HEK293 (cell line): ENCODE measurements at regions not wholly inside any gene's neighbourhood (a gene's known extent, or its start where the extent isn't known, plus 50 kb on each side); places are given as distances from the start of the nearest gene placed in this dataset.

Source experiments
- BCL11A ChIP-seq: fragments of 450-650 bp; formaldehyde crosslinking; IDR thresholded peaks from 2 replicates; pipeline ENCODE4 v1.5.1; 2016; ENCODE audit warnings: low read depth, missing biosample characterization, missing genetic modification characterization
- EGR2 ChIP-seq: fragments of 450-650 bp; formaldehyde crosslinking; IDR thresholded peaks from 2 replicates; pipeline ENCODE4 v1.5.1; 2016; ENCODE audit warnings: low read depth, missing biosample characterization, missing genetic modification characterization
- HOXA7 ChIP-seq: sonication (generic); formaldehyde crosslinking; IDR thresholded peaks from 2 replicates; pipeline ENCODE4 v1.8.1; 2022; ENCODE audit warnings: missing genetic modification reagents, borderline replicate concordance
- HOXC10 ChIP-seq: sonication (generic); formaldehyde crosslinking; IDR thresholded peaks from 2 replicates; pipeline ENCODE4 v1.8.1; 2023; ENCODE audit warnings: mild to moderate bottlenecking, missing genetic modification reagents
- KLF8 ChIP-seq: fragments of 450-650 bp; formaldehyde crosslinking; IDR thresholded peaks from 2 replicates; pipeline ENCODE4 v1.5.1; 2016; ENCODE audit warnings: missing biosample characterization, missing genetic modification characterization
- SCRT1 ChIP-seq: fragments of 450-650 bp; formaldehyde crosslinking; IDR thresholded peaks from 2 replicates; pipeline ENCODE4 v1.5.1; 2016; ENCODE audit warnings: missing biosample characterization, missing genetic modification characterization, borderline replicate concordance
- SP2 ChIP-seq: fragments of 450-650 bp; formaldehyde crosslinking; IDR thresholded peaks from 2 replicates; pipeline ENCODE4 v1.5.1; 2016; ENCODE audit warnings: missing biosample characterization, missing genetic modification characterization
- TCF7L2 ChIP-seq: IDR thresholded peaks from 2 replicates; pipeline ENCODE4 v1.6.1; 2011; ENCODE audit warnings: low read depth, mild to moderate bottlenecking, inconsistent platforms, low read length, moderate library complexity, borderline replicate concordance
- TRIM28 ChIP-seq: IDR thresholded peaks from 2 replicates; pipeline ENCODE4 v1.6.1; 2011; ENCODE audit warnings: low read length, control low read depth, borderline replicate concordance
- YY1 ChIP-seq: fragments of 450-650 bp; formaldehyde crosslinking; IDR thresholded peaks from 2 replicates; pipeline ENCODE4 v1.5.1; 2018; ENCODE audit warnings: missing biosample characterization, missing genetic modification characterization
- ZBTB17 ChIP-seq: fragments of 450-650 bp; formaldehyde crosslinking; IDR thresholded peaks from 2 replicates; pipeline ENCODE4 v1.5.1; 2016; ENCODE audit warnings: missing biosample characterization, missing genetic modification characterization
- ZBTB48 ChIP-seq: fragments of 450-650 bp; formaldehyde crosslinking; IDR thresholded peaks from 2 replicates; pipeline ENCODE4 v1.5.1; 2016; ENCODE audit warnings: missing biosample characterization, missing genetic modification characterization
- ZFP69B ChIP-seq: fragments of 450-650 bp; formaldehyde crosslinking; IDR thresholded peaks from 2 replicates; pipeline ENCODE4 v1.5.1; 2016; ENCODE audit warnings: missing biosample characterization, missing genetic modification characterization
- ZNF10 ChIP-seq: fragments of 450-650 bp; formaldehyde crosslinking; IDR thresholded peaks from 2 replicates; pipeline ENCODE4 v1.5.1; 2017; ENCODE audit warnings: missing biosample characterization, missing genetic modification characterization
- ZNF114 ChIP-seq: fragments of 450-650 bp; formaldehyde crosslinking; IDR thresholded peaks from 2 replicates; pipeline ENCODE4 v1.5.0; 2017; ENCODE audit warnings: missing biosample characterization, missing genetic modification characterization
- ZNF133 ChIP-seq: fragments of 450-650 bp; formaldehyde crosslinking; IDR thresholded peaks from 2 replicates; pipeline ENCODE4 v1.5.1; 2016; ENCODE audit warnings: missing biosample characterization, missing genetic modification characterization
- ZNF274 ChIP-seq, 2 experiments: fragments of 200-500 bp in 1 of 2; fragments of 450-650 bp in 1 of 2; sonication (Bioruptor generic) in 1 of 2; formaldehyde crosslinking in 1 of 2; IDR thresholded peaks; 2 replicates each; pipeline versions ENCODE4 v1.5.1 to v1.6.1; 2014 to 2016; ENCODE audit warnings: borderline replicate concordance in 1 of 2, inconsistent platforms in 1 of 2, low read length in 1 of 2, missing biosample characterization in 1 of 2, missing genetic modification characterization in 1 of 2
- ZNF324 ChIP-seq: fragments of 450-650 bp; formaldehyde crosslinking; IDR thresholded peaks from 2 replicates; pipeline ENCODE4 v1.5.1; 2016; ENCODE audit warnings: missing biosample characterization, missing genetic modification characterization
- ZNF549 ChIP-seq: fragments of 450-650 bp; IDR thresholded peaks from 2 replicates; pipeline ENCODE4 v1.5.1; 2018; ENCODE audit warnings: missing biosample characterization, missing genetic modification characterization, mild to moderate bottlenecking, inconsistent platforms, moderate library complexity
- ZNF621 ChIP-seq: fragments of 450-650 bp; formaldehyde crosslinking; IDR thresholded peaks from 2 replicates; pipeline ENCODE4 v1.5.1; 2017; ENCODE audit warnings: missing biosample characterization, missing genetic modification characterization
- ZNF664 ChIP-seq: fragments of 450-650 bp; formaldehyde crosslinking; IDR thresholded peaks from 2 replicates; pipeline ENCODE4 v1.5.1; 2016; ENCODE audit warnings: missing biosample characterization, missing genetic modification characterization
- ZNF76 ChIP-seq: fragments of 450-650 bp; formaldehyde crosslinking; IDR thresholded peaks from 2 replicates; pipeline ENCODE4; 2016; ENCODE audit warnings: low read depth, missing biosample characterization, missing genetic modification characterization, borderline replicate concordance
- TF ChIP-seq, protein P1 (sequence below): fragments of 450-650 bp; formaldehyde crosslinking; optimal IDR thresholded peaks from 2 replicates; pipeline ENCODE3; 2016; ENCODE audit warnings: missing biosample characterization, mild to moderate bottlenecking, missing genetic modification characterization
- TF ChIP-seq, protein P2 (sequence below): fragments of 450-650 bp; formaldehyde crosslinking; IDR thresholded peaks from 2 replicates; pipeline ENCODE4 v1.5.1; 2016; ENCODE audit warnings: missing biosample characterization, missing genetic modification characterization
- TF ChIP-seq, protein P3 (sequence below): fragments of 450-650 bp; formaldehyde crosslinking; IDR thresholded peaks from 2 replicates; pipeline ENCODE4 v1.5.1; 2016; ENCODE audit warnings: missing biosample characterization, missing genetic modification characterization
- TF ChIP-seq, protein P4 (sequence below): fragments of 450-650 bp; formaldehyde crosslinking; IDR thresholded peaks from 2 replicates; pipeline ENCODE4 v1.5.1; 2016; ENCODE audit warnings: missing biosample characterization, missing genetic modification characterization
- TF ChIP-seq, protein P5 (sequence below): fragments of 450-650 bp; IDR thresholded peaks from 2 replicates; pipeline ENCODE4 v1.5.1; 2018; ENCODE audit warnings: missing biosample characterization, missing genetic modification characterization
- TF ChIP-seq, protein P6 (sequence below): IDR thresholded peaks from 2 replicates; pipeline ENCODE4 v1.6.1; 2011; ENCODE audit warnings: mild to moderate bottlenecking, low read depth, low read length, borderline replicate concordance
- TF ChIP-seq, protein P7 (sequence below): fragments of 450-650 bp; formaldehyde crosslinking; IDR thresholded peaks from 2 replicates; pipeline ENCODE4 v1.5.1; 2016; ENCODE audit warnings: missing biosample characterization, missing genetic modification characterization

DNA sequence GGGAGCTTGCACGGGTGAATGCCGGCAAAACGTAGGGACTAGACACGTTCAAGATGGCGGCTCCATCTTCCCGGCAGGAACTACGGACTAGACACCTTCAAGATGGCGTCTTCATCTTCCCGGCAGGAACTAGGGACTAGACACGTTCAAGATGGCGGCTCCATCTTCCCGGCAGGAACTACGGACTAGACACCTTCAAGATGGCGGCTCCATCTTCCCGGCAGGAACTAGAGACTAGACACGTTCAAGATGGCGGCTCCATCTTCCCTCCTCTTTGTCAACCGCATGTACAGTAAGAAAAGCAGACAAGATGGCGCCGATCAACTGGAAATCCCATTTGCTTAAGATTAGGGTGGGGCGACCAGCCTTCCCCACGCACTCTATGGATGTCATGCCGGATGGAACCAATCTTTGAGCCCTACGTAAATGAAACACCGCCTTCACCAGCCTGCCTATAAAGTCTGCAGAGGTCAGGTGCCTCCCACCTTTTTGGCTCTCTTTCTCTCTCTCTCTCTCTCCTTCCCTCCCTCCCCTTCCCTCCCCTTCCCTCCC, 222.4 kb downstream of the CRLF2 start (continued):
- TF ChIP-seq ZBTB17 (peak; percentile 44; the same call in 1 of the 2 replicates), ZNF114 (tag by site-specific recombination) (no peak), ZNF10 (tag by site-specific recombination) (no peak), SP2 (tag by site-specific recombination) (peak; percentile 72), ZNF621 (tag by site-specific recombination) (no peak), ZFP69B (tag by site-specific recombination) (peak; percentile 14; the same call in 1 of the 2 replicates), ZNF133 (no peak), ZNF324 (no peak), TRIM28 (peak; percentile 94), YY1 (tag by site-specific recombination) (peak; percentile 85; the same call in 1 of the 2 replicates), ZNF76 (tag by site-specific recombination) (peak; percentile 47; the same call in 1 of the 2 replicates), EGR2 (tag by site-specific recombination) (no peak; the same call in 1 of the 2 replicates), BCL11A (no peak), HOXA7 (no peak), SCRT1 (tag by site-specific recombination) (no peak), ZNF274 (IDR thresholded peaks at IDR 0.05; ENCODE audit: low read length) (no peak), ZNF274 (tag by site-specific recombination; IDR thresholded peaks at IDR 0.05; ENCODE audit: borderline replicate concordance) (no peak), ZNF664 (tag by site-specific recombination) (no peak), ZBTB48 (no peak), ZNF549 (tag by site-specific recombination) (no peak), TCF7L2 (no peak), KLF8 (tag by site-specific recombination) (no peak), HOXC10 (no peak)
- TF ChIP-seq, protein P1, sequence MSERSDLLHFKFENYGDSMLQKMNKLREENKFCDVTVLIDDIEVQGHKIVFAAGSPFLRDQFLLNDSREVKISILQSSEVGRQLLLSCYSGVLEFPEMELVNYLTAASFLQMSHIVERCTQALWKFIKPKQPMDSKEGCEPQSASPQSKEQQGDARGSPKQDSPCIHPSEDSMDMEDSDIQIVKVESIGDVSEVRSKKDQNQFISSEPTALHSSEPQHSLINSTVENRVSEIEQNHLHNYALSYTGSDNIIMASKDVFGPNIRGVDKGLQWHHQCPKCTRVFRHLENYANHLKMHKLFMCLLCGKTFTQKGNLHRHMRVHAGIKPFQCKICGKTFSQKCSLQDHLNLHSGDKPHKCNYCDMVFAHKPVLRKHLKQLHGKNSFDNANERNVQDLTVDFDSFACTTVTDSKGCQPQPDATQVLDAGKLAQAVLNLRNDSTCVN (tag by site-specific recombination) = no peak
- TF ChIP-seq, protein P2, sequence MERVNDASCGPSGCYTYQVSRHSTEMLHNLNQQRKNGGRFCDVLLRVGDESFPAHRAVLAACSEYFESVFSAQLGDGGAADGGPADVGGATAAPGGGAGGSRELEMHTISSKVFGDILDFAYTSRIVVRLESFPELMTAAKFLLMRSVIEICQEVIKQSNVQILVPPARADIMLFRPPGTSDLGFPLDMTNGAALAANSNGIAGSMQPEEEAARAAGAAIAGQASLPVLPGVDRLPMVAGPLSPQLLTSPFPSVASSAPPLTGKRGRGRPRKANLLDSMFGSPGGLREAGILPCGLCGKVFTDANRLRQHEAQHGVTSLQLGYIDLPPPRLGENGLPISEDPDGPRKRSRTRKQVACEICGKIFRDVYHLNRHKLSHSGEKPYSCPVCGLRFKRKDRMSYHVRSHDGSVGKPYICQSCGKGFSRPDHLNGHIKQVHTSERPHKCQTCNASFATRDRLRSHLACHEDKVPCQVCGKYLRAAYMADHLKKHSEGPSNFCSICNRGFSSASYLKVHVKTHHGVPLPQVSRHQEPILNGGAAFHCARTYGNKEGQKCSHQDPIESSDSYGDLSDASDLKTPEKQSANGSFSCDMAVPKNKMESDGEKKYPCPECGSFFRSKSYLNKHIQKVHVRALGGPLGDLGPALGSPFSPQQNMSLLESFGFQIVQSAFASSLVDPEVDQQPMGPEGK = no peak
- TF ChIP-seq, protein P3, sequence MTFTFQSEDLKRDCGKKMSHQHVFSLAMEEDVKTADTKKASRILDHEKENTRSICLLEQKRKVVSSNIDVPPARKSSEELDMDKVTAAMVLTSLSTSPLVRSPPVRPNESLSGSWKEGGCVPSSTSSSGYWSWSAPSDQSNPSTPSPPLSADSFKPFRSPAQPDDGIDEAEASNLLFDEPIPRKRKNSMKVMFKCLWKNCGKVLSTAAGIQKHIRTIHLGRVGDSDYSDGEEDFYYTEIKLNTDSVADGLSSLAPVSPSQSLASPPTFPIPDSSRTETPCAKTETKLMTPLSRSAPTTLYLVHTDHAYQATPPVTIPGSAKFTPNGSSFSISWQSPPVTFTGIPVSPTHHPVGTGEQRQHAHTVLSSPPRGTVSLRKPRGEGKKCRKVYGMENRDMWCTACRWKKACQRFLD (tag by site-specific recombination) = no peak
- TF ChIP-seq, protein P4, sequence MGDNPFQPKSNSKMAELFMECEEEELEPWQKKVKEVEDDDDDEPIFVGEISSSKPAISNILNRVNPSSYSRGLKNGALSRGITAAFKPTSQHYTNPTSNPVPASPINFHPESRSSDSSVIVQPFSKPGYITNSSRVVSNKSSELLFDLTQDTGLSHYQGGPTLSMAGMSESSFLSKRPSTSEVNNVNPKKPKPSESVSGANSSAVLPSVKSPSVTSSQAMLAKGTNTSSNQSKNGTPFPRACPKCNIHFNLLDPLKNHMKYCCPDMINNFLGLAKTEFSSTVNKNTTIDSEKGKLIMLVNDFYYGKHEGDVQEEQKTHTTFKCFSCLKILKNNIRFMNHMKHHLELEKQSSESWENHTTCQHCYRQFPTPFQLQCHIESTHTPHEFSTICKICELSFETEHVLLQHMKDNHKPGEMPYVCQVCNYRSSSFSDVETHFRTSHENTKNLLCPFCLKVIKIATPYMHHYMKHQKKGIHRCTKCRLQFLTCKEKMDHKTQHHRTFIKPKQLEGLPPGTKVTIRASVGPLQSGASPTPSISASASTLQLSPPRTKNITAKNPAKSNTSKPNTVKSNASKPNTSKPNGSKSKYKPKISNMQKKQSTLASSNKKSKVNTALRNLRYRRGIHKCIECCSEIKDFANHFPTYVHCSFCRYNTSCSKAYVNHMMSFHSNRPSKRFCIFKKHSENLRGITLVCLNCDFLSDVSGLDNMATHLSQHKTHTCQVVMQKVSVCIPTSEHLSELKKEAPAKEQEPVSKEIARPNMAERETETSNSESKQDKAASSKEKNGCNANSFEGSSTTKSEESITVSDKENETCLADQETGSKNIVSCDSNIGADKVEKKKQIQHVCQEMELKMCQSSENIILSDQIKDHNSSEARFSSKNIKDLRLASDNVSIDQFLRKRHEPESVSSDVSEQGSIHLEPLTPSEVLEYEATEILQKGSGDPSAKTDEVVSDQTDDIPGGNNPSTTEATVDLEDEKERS (tag by site-specific recombination) = peak; percentile 65; the same call in 1 of the 2 replicates
- TF ChIP-seq, protein P5, sequence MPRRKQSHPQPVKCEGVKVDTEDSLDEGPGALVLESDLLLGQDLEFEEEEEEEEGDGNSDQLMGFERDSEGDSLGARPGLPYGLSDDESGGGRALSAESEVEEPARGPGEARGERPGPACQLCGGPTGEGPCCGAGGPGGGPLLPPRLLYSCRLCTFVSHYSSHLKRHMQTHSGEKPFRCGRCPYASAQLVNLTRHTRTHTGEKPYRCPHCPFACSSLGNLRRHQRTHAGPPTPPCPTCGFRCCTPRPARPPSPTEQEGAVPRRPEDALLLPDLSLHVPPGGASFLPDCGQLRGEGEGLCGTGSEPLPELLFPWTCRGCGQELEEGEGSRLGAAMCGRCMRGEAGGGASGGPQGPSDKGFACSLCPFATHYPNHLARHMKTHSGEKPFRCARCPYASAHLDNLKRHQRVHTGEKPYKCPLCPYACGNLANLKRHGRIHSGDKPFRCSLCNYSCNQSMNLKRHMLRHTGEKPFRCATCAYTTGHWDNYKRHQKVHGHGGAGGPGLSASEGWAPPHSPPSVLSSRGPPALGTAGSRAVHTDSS (tag by site-specific recombination) = no peak
- TF ChIP-seq, protein P6, sequence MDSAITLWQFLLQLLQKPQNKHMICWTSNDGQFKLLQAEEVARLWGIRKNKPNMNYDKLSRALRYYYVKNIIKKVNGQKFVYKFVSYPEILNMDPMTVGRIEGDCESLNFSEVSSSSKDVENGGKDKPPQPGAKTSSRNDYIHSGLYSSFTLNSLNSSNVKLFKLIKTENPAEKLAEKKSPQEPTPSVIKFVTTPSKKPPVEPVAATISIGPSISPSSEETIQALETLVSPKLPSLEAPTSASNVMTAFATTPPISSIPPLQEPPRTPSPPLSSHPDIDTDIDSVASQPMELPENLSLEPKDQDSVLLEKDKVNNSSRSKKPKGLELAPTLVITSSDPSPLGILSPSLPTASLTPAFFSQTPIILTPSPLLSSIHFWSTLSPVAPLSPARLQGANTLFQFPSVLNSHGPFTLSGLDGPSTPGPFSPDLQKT = no peak
- TF ChIP-seq, protein P7, sequence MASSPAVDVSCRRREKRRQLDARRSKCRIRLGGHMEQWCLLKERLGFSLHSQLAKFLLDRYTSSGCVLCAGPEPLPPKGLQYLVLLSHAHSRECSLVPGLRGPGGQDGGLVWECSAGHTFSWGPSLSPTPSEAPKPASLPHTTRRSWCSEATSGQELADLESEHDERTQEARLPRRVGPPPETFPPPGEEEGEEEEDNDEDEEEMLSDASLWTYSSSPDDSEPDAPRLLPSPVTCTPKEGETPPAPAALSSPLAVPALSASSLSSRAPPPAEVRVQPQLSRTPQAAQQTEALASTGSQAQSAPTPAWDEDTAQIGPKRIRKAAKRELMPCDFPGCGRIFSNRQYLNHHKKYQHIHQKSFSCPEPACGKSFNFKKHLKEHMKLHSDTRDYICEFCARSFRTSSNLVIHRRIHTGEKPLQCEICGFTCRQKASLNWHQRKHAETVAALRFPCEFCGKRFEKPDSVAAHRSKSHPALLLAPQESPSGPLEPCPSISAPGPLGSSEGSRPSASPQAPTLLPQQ (tag by site-specific recombination) = no peak
